Panc1 (cell line): ENCODE measurements at regions not wholly inside any gene's neighbourhood (a gene's known extent, or its start where the extent isn't known, plus 50 kb on each side); places are given as distances from the start of the nearest gene placed in this dataset.

ENCODE experiments used
- ATAC-seq: fragments of 200-7000 bp; cut with Tn5 transposase; 2 replicates; pipeline ENCODE4 v1.9.1; 2020; ENCODE audit warnings: mild to moderate bottlenecking, moderate library complexity
- BruUV-seq: library from RNA; stranded (reverse); fragments of 400-500 nt; replicated peaks from 2 replicates; lab custom pipeline; 2021; lab: Mats Ljungman, UMichigan
- CTCF ChIA-PET: fragments of 300-600 bp; sonication (Branson Sonifier 250); formaldehyde crosslinking; loops from one replicate; lab custom pipeline; 2022; ENCODE audit warnings: antibody characterized with exemption; lab: Charles Lee
- POLR2A ChIA-PET: fragments of 300-600 bp; sonication (Branson Sonifier 250); formaldehyde crosslinking; loops from one replicate; lab custom pipeline; 2022; ENCODE audit warnings: antibody characterized with exemption; lab: Charles Lee
- DNase-seq: peaks from one replicate; pipeline ENCODE4 v3.0.0-alpha.2; 2010; ENCODE audit warnings: low read depth, low spot score
- H3K27ac ChIP-seq: 2 replicates; pipeline ENCODE4 v1.5.1; 2011; ENCODE audit warnings: mild to moderate bottlenecking, low read length, inconsistent platforms
- H3K27me3 ChIP-seq: fragments of 200-500 bp; sonication (Bioruptor generic); 2 replicates; pipeline ENCODE4 v1.6.0; 2014; ENCODE audit warnings: low read length, inconsistent platforms; ENCODE audit not compliant: control insufficient read depth, insufficient read depth
- H3K36me3 ChIP-seq: fragments of 200-500 bp; sonication (Bioruptor generic); 2 replicates; pipeline ENCODE4 v1.5.1; 2014; ENCODE audit warnings: inconsistent platforms, mild to moderate bottlenecking, low read length, moderate library complexity; ENCODE audit not compliant: control insufficient read depth, insufficient read depth
- H3K4me1 ChIP-seq: 2 replicates; pipeline ENCODE4 v1.5.1; 2011; ENCODE audit warnings: inconsistent platforms, mild to moderate bottlenecking, low read length, moderate library complexity; ENCODE audit not compliant: control insufficient read depth, insufficient read depth
- H3K4me3 ChIP-seq, 2 experiments: 2 replicates each; pipeline ENCODE4 v1.5.1; 2011 to 2012; ENCODE audit warnings: low read depth in 2 of 2, low read length in 2 of 2, mild to moderate bottlenecking in 2 of 2, inconsistent platforms in 1 of 2, moderate library complexity in 1 of 2
- H3K9me3 ChIP-seq: fragments of 200-500 bp; sonication (Bioruptor generic); 2 replicates; pipeline ENCODE4 v1.5.1; 2014; ENCODE audit warnings: low read depth, mild to moderate bottlenecking, inconsistent platforms, low read length, moderate library complexity; ENCODE audit not compliant: control insufficient read depth, insufficient read depth
- POLR2AphosphoS5 ChIP-seq: IDR thresholded peaks from 2 replicates; pipeline ENCODE4 v1.6.1; 2012; ENCODE audit warnings: mild to moderate bottlenecking, low read depth, low read length, moderate library complexity
- REST ChIP-seq, 2 experiments: IDR thresholded peaks; 2 replicates each; pipeline ENCODE4 v1.6.1; 2011 to 2012; ENCODE audit warnings: low read depth in 2 of 2, control low read depth in 1 of 2, low read length in 1 of 2, mild to moderate bottlenecking in 1 of 2, moderate library complexity in 1 of 2; ENCODE audit not compliant: insufficient read depth in 1 of 2
- SIN3A ChIP-seq: IDR thresholded peaks from 2 replicates; pipeline ENCODE4 v1.6.1; 2012; ENCODE audit warnings: low read depth, mild to moderate bottlenecking, low read length, moderate library complexity, borderline replicate concordance; ENCODE audit not compliant: insufficient read depth
- TCF7L2 ChIP-seq: IDR thresholded peaks from 2 replicates; pipeline ENCODE4 v1.6.1; 2011; ENCODE audit warnings: mild to moderate bottlenecking, low read depth, low read length, inconsistent platforms
- in situ Hi-C: cut with HindIII; loops from 2 replicates; pipeline ENCODE4 v1.10.0; 2016; ENCODE audit warnings: low sequenced_read_pairs, low pct_unique_long_range_greater_than_20kb
- intact Hi-C: fragments of 100-400 bp; cut with micrococcal nuclease; formaldehyde crosslinking; loops from one replicate; pipeline ENCODE4 v1.10.0; 2022; ENCODE audit not compliant: unreplicated experiment
- TF ChIP-seq, protein P1 (sequence below): fragments of 450-650 bp; IDR thresholded peaks from 2 replicates; pipeline ENCODE4 v1.5.1; 2017; ENCODE audit warnings: mild to moderate bottlenecking

GRCh38 chr11:97856666-97857065 lies 1164.1 kb upstream of the CNTN5 start:
- no peak for DNase-seq
- Histone ChIP-seq H3K4me3 (no peak overlapping the region), H3K27me3 (no peaks in the 10 kb centered on the region), H3K27ac (no peak overlapping the region), H3K36me3 (no peaks in the 10 kb centered on the region), H3K9me3 (no peaks in the 10 kb centered on the region), H3K4me1 (no peaks in the 10 kb centered on the region)
- intact Hi-C loops, result no loop called here
- TF ChIP-seq, protein P1, sequence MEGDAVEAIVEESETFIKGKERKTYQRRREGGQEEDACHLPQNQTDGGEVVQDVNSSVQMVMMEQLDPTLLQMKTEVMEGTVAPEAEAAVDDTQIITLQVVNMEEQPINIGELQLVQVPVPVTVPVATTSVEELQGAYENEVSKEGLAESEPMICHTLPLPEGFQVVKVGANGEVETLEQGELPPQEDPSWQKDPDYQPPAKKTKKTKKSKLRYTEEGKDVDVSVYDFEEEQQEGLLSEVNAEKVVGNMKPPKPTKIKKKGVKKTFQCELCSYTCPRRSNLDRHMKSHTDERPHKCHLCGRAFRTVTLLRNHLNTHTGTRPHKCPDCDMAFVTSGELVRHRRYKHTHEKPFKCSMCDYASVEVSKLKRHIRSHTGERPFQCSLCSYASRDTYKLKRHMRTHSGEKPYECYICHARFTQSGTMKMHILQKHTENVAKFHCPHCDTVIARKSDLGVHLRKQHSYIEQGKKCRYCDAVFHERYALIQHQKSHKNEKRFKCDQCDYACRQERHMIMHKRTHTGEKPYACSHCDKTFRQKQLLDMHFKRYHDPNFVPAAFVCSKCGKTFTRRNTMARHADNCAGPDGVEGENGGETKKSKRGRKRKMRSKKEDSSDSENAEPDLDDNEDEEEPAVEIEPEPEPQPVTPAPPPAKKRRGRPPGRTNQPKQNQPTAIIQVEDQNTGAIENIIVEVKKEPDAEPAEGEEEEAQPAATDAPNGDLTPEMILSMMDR, result no peak
- TF ChIP-seq REST (IDR thresholded peaks at IDR 0.05; ENCODE audit: insufficient read depth in 1 of 2, low read depth in 2 of 2, low read length in 1 of 2) (no peak), SIN3A (no peak), POLR2AphosphoS5 (no peak), TCF7L2 (no peak)
- POLR2A ChIA-PET, result no interaction called here
- ATAC-seq, result no peak
- BruUV-seq, result no TSS peak
- in situ Hi-C loops, result no loop called here
- CTCF ChIA-PET, result no interaction called here

- no TSS peak for BruUV-seq
- ChIA-PET POLR2A (no interaction called here), CTCF (no interaction called here)
- DNase-seq, result no peak
- Histone ChIP-seq H3K36me3 (no peaks in the 10 kb centered on the region), H3K27me3 (no peaks in the 10 kb centered on the region), H3K27ac (no peak overlapping the region), H3K4me3 (no peak overlapping the region), H3K9me3 (no peaks in the 10 kb centered on the region), H3K4me1 (no peaks in the 10 kb centered on the region)
- no peak for TF ChIP-seq TCF7L2
- in situ Hi-C loops (no loop called here), intact Hi-C loops (no loop called here)
- no peak for ATAC-seq
Measured at GRCh38 chr11:97860237-97860636, 1160.5 kb upstream of the CNTN5 start.

DNA sequence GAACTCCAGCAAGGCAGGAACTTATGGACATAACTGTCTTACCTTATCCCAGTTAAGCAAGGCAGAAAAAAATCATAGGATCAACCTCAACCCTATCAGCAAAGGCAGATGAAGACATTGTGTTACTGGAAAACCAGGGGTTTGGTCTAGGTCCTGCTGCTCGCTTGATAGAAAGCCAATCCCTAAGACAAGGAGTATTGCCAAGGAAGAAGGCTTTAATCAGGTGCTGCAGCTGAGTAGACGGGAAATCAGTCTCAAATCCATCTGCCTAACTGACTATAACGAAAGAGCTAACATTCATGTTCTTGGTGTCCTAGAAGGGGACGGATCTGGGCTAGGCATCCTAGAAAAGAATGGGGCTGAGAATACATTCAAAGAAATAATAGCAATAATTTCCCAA lies 1158.7 kb upstream of the CNTN5 start:
- DNase-seq (no peak), ATAC-seq (no peak)
- no TSS peak for BruUV-seq
- no peak overlapping the region for H3K4me3 ChIP-seq
- ChIA-PET CTCF (no interaction called here), POLR2A (no interaction called here)
- TF ChIP-seq, protein P1, result no peak
- TF ChIP-seq POLR2AphosphoS5 (no peak), TCF7L2 (no peak), REST (IDR thresholded peaks at IDR 0.05; ENCODE audit: insufficient read depth in 1 of 2, low read depth in 2 of 2, low read length in 1 of 2) (no peak), SIN3A (no peak)
- intact Hi-C loops (no loop called here), in situ Hi-C loops (no loop called here)
- H3K9me3 ChIP-seq, result no peaks in the 10 kb centered on the region
- no peaks in the 10 kb centered on the region for H3K27me3 ChIP-seq
- H3K4me1 ChIP-seq, result no peaks in the 10 kb centered on the region
- no peak overlapping the region for H3K27ac ChIP-seq
- H3K36me3 ChIP-seq, result no peaks in the 10 kb centered on the region
